NAMALWA (cell line): ENCODE measurements at regions not wholly inside any gene's neighbourhood (a gene's known extent, or its start where the extent isn't known, plus 50 kb on each side); places are given as distances from the start of the nearest gene placed in this dataset.

ENCODE experiments used
- DNase-seq: peaks from one replicate; pipeline ENCODE4 v3.0.0-alpha.2; 2015; ENCODE audit warnings: low spot score

DNA sequence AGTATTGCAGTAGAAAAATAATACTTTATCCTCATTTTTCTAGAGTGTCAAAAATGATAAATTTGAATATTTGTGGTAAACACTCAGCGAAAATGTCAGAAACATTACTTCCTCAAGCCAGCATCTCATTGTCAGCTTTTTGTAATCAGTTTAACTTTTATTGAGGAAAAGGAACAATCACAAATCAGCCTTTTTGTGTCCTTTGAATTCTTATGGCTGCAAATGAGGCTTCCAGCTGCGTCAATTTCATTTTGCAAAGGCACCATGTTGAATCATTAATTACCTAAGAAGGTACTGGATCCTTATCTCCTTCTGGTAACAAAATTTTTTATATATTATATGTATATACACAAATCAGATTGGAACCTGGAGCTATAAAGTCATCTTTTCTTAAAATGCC lies 442.6 kb upstream of the CPEB2 start:
- DNase-seq, result no peak

DNA sequence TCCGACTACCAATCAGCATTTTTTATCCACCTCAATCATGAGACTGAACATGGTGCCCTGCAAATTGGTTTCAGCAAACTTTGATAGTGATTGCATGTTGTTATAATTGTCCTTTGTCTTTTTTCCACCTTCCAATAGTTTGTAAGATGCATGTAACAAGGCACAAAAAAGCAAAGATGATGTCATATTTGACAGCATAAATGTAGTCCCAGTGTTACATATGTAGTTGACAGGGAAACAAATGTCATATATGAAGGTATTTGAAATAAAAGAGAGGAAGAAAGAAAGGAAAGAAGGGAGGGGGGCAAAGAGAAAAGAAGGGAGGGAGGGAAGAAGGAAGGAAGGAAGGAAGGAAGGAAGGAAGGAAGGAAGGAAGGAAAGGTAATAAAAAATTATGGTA lies 441.7 kb upstream of the CPEB2 start:
- no peak for DNase-seq

DNA sequence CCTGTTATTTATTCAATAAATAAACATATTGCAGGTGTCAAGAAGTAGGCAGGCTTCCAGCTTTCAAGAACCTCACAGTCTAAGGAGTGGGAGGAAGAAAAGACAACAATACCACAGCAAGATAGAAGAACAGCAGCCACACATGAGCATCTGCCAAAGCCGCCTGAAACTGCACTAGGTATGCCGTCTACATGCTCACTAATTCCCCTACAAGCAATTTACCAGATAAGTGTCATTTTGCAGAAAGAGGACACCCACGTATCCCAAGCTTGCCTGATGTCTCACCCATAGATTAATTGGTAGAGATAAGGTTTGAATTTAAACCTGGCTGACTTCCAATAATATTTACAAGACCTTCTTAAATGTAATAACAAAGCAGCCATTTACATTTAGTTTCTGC lies 439.4 kb upstream of the CPEB2 start:
- DNase-seq, result no peak

DNA sequence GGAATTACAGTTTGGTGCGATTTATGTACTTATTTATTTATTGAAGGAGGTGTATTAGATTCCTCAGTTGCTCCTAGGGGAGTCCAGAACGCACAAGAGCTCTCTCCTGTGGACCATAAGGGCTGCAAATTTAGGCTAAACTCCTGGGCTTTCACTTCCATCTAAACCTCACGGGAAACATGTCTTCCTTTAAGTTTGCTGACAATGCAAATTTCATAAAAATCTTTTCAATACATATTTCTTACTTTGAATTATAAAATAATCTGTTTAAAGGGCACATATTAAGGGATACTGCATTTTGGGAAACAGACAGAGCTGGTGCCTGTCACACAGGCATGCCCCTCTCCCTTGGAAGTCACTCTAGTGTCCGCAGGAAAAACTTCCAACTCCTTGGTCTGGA lies 438.0 kb upstream of the CPEB2 start:
- no peak for DNase-seq

DNA sequence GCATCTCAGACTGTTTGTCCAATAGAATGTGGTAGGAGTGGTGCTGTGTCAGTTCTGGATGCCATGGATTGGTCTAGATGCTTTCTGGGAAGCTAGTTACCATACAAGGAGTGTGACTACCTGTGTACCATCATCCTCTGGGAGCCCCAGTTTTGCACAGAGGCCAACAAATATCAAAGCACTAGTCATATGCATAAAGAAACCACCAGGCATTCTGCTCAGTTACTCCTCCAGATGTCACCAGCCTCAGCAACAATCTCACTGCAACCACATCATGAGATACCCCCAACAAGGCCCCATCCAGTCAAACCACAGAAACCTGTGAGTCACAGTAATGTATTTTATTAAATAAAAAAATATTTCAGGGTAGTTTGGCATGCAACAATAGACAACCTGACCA lies 435.8 kb upstream of the CPEB2 start:
- DNase-seq, result no peak

DNA sequence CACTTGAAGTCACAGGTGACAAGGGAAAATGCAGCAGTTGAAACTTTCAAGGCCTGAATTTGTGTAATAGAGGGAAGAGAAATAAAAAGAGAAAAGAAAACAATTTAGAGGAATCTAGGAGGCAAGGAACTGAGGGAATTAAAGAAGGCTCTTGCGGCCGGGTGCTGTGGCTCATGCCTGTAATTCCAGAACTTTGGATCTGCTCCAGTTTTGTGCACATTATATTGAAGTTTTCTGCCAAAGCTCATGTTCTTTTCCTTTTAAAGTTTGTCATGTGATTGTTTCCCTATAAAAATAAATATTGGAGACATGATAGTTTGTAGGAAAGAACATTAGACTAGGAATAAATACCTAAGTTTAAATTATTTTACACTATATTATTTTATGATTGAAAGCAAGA lies 433.9 kb upstream of the CPEB2 start:
- DNase-seq, result no peak

DNA sequence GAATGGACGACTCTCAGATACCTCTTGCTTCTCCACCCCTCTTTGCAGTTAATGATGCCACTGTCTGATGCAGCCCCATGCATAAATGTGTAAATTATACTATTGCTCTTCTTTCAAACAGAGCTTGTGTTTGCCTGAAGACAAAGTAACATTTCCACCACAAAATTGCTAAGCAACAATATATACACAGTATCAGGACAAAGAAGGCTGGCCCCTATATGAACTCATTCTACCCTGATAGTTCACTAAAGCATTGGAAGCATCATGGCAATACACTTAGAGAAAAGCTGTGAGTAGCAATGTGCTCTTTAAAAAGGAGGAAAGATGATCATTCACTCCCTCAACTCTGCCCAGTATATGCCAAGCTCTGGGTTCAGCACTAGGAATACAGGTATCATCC lies 427.0 kb upstream of the CPEB2 start:
- no peak for DNase-seq

DNA sequence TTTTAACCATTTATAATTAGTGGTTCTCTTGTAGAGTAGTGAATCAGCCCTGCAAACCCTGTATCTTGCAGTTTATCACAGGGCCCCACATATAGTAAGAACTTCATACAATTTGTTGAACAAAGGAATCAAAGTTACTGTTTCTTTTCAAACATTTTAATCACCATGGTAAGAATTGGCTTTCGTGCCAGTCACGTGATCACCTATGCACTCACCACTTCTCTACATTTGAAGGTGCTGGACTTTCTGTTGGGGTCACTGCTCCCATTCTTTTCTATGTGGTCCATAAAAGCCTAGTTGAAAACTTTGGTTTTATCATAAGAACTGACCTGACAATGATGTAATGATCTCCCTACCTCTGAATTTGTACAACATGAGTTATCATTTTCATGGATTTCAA lies 426.4 kb upstream of the CPEB2 start:
- no peak for DNase-seq

DNA sequence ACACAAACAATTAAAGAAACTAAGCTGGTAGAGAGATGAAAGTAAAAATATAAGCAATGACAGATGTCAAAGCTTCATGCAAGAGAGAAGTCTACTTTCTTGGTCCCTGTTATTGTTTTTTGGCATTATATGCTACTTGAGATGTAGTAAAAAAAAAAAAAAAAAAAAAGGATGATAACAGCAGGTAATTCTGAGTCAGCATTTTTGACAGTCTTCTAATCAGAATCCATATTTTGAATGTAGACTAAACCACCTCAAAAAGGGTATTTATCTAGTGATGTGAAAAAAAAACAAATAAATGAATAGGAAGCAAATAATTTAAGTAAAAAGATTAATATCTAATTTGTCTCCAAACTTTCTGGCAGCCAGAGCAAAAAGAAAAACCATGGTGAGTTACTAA lies 422.2 kb upstream of the CPEB2 start:
- DNase-seq, result no peak

DNA sequence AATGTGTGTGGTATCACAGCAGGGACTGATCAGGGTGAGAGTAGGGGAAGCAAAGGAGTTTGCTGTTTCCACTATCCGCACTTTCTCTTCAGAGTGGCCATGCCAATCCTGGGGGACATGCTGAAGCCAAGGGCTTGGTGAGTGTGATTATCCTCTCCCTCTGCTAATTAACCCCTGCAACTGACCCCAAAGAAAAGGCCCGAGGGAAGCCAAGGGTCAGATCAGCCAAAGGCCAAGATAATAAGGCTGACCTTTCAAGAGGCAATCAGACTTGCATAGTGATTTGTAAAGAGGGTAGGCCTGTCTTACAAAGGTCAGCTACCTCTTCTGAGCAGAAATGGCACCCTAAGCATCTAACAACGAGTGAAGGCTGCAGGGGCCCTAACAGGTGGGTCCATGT lies 420.5 kb upstream of the CPEB2 start:
- DNase-seq, result no peak

DNA sequence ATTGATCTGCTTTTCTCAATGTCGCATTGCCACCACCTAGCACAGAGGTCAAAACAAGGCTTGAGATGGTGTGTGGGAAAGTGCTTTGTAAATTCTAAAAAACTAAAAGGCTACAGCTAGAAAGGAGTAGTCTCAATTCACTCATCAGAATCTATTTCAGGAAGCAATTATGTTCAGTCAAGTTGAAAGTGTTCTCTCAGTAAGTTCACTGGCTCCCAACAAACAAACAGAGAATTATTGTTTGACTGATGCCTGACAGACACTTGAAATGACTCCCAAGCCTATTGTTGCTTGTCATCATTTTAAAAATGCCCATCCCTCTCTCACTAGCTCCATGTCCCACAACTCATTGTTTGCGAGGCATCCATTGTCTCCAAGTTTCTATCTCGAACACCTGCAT lies 419.6 kb upstream of the CPEB2 start:
- no peak for DNase-seq

DNA sequence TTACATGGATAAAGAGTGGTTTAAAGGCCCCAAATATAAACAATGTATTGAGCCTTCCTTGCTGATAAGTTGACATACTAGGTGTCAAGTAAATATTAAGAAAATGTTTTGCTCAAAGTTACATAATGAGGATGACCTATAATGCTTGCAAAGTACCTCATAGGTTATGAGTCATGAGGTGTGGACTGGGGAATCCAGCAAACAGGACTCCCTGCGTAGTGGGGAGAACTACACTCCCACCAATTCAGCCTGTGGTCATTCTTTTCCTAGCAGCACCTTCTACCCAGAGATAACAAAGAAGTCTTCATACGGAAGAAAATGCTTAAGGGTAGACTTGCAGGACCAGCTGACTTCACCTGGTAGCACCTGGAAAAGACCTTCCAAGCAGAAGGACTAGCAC lies 418.9 kb upstream of the CPEB2 start:
- DNase-seq, result no peak

DNA sequence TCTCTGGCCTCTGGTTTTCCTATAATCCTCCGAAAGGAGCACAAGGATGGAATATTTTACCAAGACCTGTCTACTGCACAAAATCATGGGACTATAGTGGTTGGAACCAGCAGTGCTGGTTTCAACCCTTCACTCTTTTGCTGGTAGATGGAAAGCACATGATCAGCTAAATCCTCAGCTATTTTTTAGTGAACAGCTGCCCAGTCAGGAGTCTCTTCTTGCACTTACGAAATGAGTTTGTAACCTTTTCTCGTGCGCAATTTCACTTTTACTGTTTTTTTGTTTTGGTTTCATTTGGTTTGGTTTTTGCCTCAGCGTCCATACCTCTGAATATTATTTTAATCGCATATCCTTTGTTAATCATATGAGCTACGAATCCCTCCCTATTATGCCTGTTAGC lies 418.5 kb upstream of the CPEB2 start:
- DNase-seq, result no peak

DNA sequence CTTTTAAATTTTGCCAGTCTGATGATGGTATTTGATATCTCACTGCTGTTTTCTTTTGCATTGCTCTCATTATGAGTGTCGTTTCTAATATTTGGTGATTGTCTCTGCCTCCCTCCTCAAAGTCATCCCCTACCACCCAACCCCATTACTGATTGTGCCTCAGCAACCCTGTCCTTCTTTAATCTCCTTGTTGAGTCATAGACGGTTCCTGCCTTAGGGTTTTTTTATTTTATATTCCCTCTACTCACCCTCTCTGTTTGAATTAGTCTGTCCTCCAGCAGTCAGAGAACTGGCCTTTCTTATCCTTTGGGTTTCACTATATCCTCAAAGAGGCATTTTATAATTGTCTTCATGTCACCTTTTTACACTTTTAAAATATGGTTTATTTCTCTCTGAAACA lies 409.3 kb upstream of the CPEB2 start:
- DNase-seq, result no peak

DNA sequence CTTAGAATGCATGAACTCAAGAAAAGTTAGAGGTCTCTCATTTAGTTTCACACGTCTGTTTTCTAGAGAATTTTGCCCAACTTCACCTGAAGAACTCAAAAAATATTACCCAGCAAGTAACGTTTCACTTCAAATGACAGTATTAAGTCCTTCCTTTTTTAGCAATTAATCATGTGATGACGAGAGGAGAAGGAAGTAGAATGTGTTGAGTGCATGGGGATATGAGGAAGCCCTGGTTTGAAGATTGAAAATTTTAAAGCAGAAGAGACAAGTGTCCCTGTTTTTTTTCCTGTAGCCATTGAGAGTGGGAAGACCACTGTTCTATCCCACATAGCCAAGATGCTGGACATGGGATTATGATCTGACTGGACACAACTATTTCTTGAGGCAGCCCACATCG lies 406.3 kb upstream of the CPEB2 start:
- DNase-seq, result no peak

DNA sequence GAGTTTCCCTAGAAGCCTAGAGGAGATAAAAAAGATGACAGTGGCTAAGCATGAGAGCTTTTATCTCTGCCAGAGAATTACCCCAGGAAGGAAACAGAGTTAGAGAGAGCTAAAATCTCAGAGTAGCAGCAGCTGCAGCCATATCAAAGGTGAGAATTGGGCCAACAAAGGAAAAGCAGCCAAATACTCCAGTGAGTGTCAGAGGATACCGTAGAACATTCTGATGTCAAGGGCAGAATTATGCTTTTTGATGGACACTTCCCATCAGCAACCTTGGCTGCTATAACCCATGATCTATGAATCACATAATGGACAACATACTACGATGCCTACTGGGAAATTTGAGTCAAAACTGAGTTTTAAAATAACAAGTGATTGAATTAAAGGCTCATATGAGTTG lies 405.8 kb upstream of the CPEB2 start:
- no peak for DNase-seq

DNA sequence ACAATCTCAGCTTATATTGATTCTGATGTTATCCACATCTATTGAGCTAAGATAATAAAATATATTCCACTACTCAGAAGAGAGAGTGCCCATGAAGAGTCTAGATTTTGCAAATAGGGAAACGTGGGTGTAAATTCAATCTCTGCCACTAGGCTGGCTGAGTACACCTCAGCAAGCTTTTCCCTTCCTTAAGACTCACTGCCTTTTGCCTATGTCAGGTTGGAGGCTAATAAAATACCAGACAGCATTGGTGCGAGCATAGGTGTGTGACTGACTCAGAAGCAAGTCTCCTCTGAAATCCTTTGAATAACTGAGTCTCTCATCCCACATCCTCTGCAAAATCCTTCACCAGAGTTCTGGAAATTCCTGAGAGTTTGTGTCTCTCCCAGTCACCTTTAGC lies 405.4 kb upstream of the CPEB2 start:
- DNase-seq, result peak; percentile 9

DNA sequence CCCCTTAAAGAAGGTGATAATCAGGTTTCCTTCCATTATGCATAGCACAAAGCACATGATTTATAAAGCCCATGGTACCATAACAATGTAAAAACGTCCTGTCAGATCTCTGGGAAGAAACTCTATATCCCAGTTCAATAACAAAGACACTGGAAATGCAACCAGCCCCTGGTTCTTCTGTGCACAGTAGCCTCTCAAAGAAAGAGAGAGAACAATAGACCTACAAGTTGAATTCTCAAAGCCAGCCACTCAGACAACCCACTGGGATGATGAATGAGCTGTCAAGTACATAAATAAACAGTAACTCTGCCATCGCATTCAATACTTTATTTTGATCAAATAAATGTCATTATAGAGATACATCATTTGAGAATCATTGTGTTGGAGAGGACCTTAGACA lies 400.1 kb upstream of the CPEB2 start:
- no peak for DNase-seq

DNA sequence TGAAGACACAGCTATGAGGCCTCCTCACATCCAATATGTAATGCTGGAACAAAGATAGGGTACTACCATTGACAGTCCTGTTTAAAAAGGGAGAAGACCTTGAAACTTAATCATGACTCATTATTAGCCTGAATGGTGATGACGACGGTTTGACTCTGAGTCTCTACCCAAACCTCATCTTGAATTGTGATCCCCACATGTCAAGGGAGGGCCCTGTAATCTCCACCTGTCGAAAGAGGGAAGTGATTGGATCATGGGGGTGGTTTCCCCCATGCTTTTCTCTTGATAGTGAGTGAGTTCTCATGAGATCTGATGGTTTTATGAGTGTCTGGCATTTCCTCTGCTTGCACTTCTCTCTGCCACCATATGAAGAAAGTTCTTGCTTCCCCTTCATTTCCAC lies 395.3 kb upstream of the CPEB2 start:
- no peak for DNase-seq

DNA sequence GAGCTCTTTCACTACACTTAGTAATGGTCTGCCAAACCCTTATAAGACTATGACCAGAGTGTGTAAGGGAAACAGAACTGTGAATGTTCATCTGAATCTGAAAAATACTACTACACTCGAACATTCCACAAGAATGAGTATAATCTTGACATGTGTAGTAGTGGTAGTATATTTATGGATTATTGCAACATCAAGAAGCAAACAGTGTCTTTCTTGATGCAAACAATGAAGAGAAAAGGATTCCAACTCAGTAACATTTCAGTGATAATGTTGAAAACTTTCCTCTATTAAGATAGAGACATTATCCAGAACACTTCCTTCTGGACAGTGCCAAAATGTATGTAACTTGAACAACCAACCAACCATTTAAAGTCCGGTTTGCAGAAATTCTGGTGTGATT lies 394.7 kb upstream of the CPEB2 start:
- DNase-seq, result no peak

DNA sequence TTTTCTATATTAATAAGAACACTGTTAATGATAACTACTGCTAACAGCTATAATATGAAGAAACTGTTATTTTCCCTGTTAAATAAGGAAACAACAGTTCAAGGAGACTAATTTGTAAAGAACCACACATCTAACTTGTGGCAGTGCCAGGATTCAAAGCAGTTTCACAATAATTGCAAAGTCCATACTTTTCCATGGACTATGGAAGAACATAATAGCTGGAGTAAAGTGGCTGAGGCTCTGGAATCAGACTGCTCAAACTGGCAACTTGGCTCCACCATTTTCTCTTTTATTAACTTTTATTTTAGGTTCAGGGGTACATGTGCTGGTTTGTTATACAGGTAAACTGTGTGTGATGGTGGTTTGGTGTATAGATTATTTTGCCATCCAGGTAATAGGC lies 393.7 kb upstream of the CPEB2 start:
- no peak for DNase-seq

DNA sequence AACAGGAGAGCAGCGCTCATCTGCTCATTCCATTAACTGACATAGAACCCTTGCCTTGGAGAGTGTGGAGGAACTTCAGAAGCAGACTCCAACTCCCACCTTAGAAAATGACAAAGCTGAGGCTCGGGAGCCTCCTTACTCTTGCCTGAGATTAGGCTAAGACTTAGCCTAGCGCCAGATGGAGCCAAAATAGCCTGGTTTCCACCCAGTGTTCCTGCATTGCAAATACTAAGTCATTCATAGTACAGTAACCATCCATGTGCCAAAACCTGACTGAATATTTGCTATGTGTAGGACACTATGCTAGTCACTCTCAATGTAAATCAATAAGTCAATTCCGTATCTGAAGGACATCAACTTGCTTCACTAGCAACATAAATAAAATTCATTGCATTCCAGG lies 387.4 kb upstream of the CPEB2 start:
- DNase-seq, result no peak

DNA sequence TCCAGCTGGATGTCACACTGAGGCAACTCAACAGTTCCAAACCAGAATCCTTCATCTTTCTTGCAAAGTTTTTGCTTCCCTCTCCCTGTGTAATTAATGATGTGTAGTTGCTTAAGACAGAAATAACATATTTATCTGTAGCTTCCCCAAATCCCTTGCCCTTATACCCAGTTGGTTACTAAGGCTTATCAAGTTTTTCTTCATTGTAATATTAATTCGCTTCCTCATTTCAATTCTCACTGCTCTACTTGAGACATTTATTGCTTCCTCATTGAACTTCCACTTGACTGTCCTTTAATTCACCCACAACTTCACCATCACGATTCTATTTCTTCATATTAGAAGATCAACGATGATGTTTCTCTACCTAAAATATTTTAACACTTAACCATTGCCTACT lies 386.6 kb upstream of the CPEB2 start:
- no peak for DNase-seq

DNA sequence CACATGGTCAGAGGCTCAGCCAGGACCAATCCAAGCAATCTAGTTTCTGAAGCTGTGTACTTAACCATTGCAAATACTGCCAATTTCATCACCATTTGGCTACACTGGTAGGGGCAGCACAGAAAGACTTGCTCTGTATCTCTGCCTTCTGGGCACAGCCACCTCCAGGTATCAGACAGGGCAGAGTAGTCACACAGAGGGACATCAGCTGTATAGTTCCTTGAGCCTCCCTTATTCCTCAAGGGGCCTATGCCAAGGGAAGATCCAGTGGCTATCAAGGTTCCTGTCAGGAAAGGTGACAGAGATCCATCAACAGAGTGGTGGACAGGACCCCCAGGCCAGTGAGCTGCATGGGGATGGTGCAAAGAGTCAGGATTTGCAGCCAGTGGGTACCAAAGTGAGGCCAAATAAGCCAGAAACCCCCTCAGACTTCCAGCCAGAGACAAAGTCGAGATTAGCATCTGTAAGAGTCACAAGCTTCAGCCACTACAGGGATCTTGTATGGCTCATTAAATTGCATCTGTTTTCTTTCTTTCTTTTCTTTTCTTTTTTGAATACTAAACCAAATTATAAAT lies 381.6 kb upstream of the CPEB2 start:
- no peak for DNase-seq
